Activated CD8-positive, alpha-beta memory T cell treated with anti-CD3 and anti-CD28 coated beads for 36 hours (primary cell): ENCODE measurements at regions not wholly inside any gene's neighbourhood (a gene's known extent, or its start where the extent isn't known, plus 50 kb on each side); places are given as distances from the start of the nearest gene placed in this dataset.
"Not testable (repeated sequence)": the region's sequence is repeated elsewhere in the genome, so short reads cannot be mapped to it uniquely, and the experiment has no call there.

Experiments used
- CTCF ChIA-PET: fragments of 350-600 bp; sonication (Branson Sonifier 250); formaldehyde crosslinking; loops from one replicate; lab custom pipeline; 2021; ENCODE audit warnings: antibody characterized with exemption; lab: Charles Lee
- POLR2A ChIA-PET: fragments of 350-600 bp; sonication (Branson Sonifier 250); formaldehyde crosslinking; loops from one replicate; lab custom pipeline; 2021; ENCODE audit warnings: antibody characterized with exemption; lab: Charles Lee

DNA sequence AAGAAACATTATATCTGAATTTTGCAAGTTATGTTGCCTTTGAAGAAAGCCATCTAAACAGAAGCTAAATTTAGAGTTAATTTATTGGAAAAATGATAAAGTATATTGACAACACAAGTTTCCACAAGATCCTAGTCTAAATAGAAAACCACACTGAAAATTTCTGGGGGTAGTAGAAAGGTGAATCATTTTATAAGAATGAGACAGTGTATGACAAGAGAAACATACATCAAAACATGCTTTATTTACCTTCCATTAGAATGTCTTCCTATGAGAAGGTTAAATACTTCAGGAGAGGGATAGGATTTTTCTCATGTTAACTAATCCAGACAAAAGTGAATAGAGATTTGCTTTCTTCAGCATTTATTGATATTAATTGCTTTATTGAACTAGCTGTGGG is 1389.8 kb upstream of the ZEB2 start:
- ChIA-PET POLR2A (no interaction called here), CTCF (no interaction called here)

- ChIA-PET CTCF (interaction anchor here (0.6 kb wide), 1 partner anchor 187 kb away, joined by 3 read pairs; no protein-coding TSS in a partner anchor), POLR2A (no interaction called here)
Observed at GRCh38 chr2:145909175-145909755, 1389.3 kb upstream of the ZEB2 start.

DNA sequence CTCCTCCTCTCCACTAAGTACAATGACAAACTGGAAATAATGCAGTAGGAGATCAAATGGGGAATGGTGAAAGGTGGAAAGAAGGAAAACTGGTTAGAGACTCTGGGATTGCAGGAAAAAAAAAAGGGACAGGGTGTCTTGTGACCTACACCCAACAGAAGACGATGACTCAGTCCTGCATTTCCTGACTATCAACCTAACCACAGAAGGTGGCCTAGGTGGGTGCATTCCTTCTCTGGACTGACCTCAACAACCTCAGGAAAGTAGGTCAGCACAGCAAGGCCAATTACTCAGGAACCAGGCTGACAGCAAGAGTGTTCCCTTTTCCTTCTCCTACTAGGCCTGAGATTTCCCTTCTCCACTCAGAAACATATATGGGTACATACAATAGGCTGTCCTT is 1386.4 kb upstream of the ZEB2 start:
- ChIA-PET POLR2A (no interaction called here), CTCF (no interaction called here)

DNA sequence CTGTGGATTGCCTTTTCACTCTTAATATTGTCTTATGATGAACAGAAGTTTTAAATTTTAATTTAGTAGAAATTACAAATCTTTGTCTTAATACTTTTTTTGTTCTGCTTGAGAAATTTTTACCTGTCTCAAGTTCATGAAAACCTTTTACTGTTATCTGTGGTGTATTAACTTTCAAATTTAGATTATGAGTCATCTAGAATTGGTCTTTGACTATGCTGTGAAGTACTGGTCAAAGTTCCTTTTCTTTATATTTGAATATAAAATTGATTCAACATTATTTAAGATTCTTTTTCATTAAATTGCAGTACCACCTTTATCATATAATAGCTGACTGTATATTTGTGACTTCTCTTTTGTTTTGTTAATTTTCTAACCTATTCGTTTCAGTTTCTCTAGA is 1385.5 kb upstream of the ZEB2 start:
- ChIA-PET CTCF (no interaction called here), POLR2A (no interaction called here)

- POLR2A ChIA-PET: no interaction called here
- CTCF ChIA-PET: no interaction called here
Observed at GRCh38 chr2:145897151-145897550, 1377.2 kb upstream of the ZEB2 start.

GRCh38 chr2:145887915-145888314 is 1368.0 kb upstream of the ZEB2 start:
- CTCF ChIA-PET: no interaction called here
- POLR2A ChIA-PET: no interaction called here

GRCh38 chr2:145880997-145881396 is 1361.1 kb upstream of the ZEB2 start:
- CTCF ChIA-PET, POLR2A ChIA-PET: not testable (repeated sequence)

- POLR2A ChIA-PET: no interaction called here
- CTCF ChIA-PET: no interaction called here
Observed at GRCh38 chr2:145875016-145875415, 1355.1 kb upstream of the ZEB2 start.

- CTCF ChIA-PET: no interaction called here
- POLR2A ChIA-PET: no interaction called here
Observed at GRCh38 chr2:145874466-145874865, 1354.5 kb upstream of the ZEB2 start.

GRCh38 chr2:145864501-145864900 is 1344.6 kb upstream of the ZEB2 start:
- ChIA-PET CTCF (no interaction called here), POLR2A (no interaction called here)

DNA sequence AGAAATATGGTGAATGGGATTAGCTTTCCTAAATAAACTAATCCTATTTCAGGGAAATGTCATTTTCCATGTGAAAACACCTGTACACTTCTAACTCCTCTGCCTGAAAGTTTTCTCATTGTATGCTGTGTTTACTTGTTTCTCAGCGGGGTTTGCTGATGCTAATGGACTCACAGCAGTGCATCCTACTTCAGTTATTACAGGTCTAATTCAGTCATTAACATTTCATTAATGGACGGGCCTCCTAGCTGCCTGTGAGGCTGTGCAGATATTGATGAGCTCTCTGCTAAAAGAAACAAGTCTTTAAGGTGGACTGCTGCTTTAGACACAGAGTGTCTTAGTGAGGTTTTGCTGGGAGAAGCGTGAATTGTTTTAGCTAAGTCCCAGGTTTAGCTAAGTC is 1342.0 kb upstream of the ZEB2 start:
- ChIA-PET CTCF (no interaction called here), POLR2A (no interaction called here)

- POLR2A ChIA-PET: no interaction called here
- CTCF ChIA-PET: no interaction called here
Observed at GRCh38 chr2:145860083-145860482, 1340.2 kb upstream of the ZEB2 start.

GRCh38 chr2:145855142-145855541 is 1335.2 kb upstream of the ZEB2 start:
- POLR2A ChIA-PET: no interaction called here
- CTCF ChIA-PET: no interaction called here

DNA sequence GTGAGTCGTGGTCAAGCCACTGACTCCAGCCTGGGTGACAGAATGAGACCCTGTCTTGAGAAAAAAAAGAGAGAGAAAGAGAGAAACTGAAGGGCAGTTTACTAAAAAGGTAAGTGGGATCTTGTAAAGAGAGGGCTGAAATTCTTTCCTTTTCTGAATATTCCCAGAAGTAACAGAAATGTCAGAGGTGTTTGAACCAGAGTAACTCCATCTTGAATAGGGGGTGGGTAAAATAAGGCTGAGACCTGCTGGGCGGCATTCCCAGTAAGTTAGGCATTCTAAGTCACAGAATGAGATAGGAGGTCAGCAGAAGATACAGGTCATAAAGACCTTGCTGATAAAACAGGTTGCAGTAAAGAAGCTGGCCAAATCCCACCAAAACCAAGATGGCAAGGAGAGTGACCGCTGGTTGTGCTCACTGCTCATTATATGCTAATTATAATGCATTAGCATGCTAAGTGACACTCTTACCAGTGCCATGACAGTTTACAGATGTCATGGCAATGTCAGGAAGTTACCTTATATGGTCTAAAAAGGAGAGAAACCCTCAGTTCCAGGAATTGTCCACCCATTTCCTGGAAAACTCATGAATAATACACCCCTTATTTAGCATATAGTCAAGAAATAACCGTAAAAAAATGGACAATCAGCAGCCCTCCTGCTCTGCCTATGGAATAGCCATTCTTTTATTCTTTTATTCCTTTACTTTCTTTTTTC is 1334.3 kb upstream of the ZEB2 start:
- ChIA-PET POLR2A (interaction anchor here (0.6 kb wide), 1 partner anchor 92 kb away, joined by 8 read pairs; no protein-coding TSS in a partner anchor), CTCF (no interaction called here)

DNA sequence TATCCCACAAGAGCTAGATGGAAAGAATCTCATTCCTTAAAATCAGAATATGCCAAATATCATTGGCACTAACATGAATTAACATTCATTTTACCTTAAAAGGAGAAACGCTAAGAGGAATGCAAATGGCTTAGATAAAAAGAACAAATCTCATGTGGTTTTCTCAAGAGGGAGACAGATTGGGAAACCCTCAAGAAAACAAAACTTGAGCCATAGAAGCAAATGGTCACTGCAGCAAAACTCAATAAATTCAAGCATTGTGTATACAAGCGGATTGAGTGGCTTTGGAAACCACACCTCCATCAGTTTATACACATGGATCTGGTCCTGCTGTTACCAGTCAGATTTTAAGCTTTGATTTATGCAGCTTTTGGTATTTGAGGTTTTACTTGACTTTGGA is 1331.8 kb upstream of the ZEB2 start:
- ChIA-PET POLR2A (no interaction called here), CTCF (no interaction called here)

DNA sequence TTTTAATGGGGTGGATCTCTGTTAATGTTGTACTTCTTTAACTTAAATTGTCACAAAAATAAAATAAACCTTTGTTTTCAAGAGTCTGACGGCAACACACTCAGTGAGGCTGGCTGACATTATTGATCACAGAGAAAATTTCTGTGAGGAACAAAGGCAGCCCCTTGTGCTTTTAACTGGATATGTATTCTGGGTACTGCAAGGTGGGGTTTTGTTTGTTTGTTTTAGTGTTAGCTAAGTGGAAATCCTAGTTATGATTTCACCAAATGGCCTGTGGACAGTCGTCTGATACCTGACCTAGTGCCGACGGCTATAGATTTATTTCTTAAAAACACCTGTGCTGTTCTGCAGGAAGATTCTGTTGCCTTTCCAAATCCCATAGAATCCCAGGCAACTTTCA is 1329.5 kb upstream of the ZEB2 start:
- ChIA-PET POLR2A (no interaction called here), CTCF (no interaction called here)

DNA sequence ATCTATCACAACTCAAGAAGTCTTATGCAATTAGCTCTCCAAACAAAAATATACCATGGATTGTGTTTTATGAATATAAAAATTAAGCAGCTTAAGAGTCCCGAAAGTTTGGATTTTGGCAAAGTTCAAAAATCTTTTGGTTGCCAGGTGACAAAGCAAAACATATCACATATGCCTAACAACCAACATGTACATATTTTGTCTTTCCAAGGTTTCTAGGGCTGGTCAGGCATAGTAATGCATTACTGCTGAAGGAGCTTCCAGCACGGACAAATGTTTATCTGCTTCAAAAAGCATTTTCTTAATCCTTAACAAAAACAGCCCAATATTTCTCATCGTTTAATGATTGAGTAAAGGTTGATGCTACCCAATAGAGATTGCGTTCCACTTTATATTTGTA is 1327.1 kb upstream of the ZEB2 start:
- CTCF ChIA-PET: no interaction called here
- POLR2A ChIA-PET: no interaction called here

DNA sequence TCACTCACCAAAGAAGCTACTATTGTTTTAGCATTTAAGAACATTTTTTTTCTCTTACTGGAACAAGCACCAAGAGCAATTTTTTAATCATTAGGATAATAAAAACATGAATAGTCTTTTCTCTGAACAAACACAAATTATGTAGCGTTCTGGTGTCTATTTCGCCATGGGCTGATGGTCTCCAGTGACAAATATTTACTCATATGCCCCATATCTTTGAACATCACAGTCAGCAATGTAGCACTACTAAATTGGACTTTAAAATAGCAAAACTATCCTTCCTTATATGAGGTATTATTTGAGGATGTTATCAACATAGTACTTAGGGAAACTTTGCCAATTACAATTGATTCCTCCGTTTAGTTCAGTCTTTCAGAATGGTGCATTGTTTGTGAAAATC is 1326.0 kb upstream of the ZEB2 start:
- CTCF ChIA-PET: no interaction called here

GRCh38 chr2:145845207-145845894 is 1325.4 kb upstream of the ZEB2 start:
- ChIA-PET CTCF (no interaction called here), POLR2A (no interaction called here)

More for the DNA sequence above, 1326.0 kb upstream of the ZEB2 start:
- POLR2A ChIA-PET: no interaction called here

DNA sequence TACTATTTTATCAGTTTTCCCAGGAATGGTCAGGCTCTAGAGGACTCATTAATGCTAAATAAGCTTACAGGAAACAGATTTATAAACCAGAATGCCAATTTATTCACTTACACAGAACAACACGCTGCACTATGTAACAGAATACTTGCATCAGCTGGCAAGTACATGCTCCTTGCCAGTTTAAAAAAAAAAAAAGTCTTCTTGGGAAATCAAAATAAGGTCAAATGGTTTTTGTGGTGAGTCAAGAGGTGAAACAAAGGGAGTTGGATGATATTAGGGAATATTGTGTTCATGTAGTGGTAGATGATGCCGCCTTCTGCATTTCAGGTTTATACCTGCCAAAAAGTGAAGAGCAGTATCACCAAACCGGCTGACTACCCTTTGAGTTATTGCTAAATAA is 1322.1 kb upstream of the ZEB2 start:
- POLR2A ChIA-PET: no interaction called here
- CTCF ChIA-PET: no interaction called here

DNA sequence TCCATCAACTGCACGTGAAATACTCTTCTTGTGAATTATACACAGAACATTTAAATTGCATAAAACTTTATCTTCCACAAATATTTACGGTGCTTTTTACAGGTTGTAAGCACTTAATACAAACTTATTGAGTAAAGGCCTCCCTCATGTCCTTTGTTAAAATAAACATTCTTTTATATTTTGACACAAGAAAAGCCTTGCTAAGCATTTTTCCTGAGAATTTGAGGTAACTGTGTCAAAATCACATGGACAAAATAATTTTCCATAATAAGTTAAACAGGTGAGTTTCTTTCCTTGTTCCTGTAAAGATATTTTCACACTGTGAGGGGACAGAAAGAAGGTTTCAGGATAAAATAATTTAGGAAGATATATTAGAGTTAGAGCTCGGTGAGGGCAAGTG is 1317.1 kb upstream of the ZEB2 start:
- ChIA-PET POLR2A (no interaction called here), CTCF (no interaction called here)
